ENCODE measurements at regions not wholly inside any gene's neighbourhood (a gene's known extent, or its start where the extent isn't known, plus 50 kb on each side); places are given as distances from the start of the nearest gene placed in this dataset.

DNA sequence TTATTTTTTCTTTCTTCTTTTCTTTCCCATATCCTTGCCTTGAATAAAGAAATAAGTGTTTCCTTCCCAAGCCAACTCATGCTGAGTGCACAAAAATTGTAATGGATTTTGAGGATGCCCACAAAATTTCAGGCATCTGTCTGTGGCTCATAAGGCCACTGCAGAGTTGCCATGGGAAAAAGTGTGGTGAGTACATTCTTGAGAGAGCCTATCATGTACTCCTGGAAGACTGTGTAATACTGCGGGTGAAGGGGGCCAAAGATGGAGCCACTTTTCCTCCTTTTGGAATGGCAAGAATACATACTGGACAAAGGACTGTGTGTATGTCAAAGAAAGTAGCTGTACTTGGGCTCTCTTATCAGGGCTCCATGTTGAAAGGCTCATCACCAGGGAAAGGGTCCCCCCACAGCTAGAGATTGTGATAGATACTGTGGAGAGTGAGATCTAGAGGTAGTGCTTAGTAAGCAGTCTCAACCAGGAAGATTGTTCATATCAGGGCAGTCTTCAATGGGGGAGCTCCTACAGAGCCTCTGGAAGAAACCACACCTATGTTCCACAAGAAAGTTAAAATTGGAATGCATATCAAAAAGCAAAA is 341.6 kb upstream of the KCND2 start:
- Histone ChIP-seq H3K27me3 (ENCODE audit: insufficient read depth in 3 of 3, low read length in 2 of 3) (no peaks in the 10 kb centered on the region), H3K36me3 (ENCODE audit: insufficient read depth in 1 of 2, low read depth in 1 of 2) (no peaks in the 10 kb centered on the region), H3K27ac (no peak overlapping the region), H3K4me1 (no peaks in the 10 kb centered on the region), H3K9me3 (no peaks in the 10 kb centered on the region), H3K4me3 (no peak overlapping the region)
- WGBS, 3 donors: 91 to 96% (median 96%) methylated on average over 1 of the region's 1 CpG
- no peak for ATAC-seq
- intact Hi-C loops (cut with DNase I): no loop called here
- TF ChIP-seq, protein P1, sequence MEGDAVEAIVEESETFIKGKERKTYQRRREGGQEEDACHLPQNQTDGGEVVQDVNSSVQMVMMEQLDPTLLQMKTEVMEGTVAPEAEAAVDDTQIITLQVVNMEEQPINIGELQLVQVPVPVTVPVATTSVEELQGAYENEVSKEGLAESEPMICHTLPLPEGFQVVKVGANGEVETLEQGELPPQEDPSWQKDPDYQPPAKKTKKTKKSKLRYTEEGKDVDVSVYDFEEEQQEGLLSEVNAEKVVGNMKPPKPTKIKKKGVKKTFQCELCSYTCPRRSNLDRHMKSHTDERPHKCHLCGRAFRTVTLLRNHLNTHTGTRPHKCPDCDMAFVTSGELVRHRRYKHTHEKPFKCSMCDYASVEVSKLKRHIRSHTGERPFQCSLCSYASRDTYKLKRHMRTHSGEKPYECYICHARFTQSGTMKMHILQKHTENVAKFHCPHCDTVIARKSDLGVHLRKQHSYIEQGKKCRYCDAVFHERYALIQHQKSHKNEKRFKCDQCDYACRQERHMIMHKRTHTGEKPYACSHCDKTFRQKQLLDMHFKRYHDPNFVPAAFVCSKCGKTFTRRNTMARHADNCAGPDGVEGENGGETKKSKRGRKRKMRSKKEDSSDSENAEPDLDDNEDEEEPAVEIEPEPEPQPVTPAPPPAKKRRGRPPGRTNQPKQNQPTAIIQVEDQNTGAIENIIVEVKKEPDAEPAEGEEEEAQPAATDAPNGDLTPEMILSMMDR (IDR thresholded peaks at IDR 0.05): no peak
- no peak for DNase-seq

DNA sequence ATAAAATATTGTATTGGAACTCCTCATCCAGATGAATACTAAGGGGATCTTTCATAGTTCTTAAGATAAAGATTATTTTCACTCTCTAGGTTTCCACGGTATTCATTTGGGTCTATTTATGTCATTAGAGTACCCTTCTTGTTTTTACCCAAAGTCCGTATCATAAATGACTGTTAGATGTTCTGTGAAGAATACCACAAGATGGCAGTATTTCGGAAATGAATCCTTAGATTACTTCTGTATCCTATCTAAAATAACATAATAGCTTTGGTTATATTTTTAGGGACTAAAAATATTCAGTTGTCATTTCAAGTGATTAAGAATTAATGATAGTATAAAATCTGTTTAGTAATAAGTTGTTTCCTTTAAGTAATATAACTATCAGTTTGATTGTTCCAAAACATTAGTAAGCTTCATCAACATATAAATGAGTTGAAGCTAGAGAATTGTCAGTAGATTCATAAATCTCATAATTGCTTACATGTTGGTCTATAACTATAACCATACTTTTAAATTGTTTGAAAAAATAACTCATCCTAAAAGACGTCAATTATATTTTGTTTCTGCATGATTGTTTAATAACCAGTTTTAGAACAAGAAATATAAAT is 337.5 kb upstream of the KCND2 start:
- H3K4me1 ChIP-seq: no peaks in the 10 kb centered on the region
- TF ChIP-seq, protein P1 (IDR thresholded peaks at IDR 0.05): peak; percentile 49
- no peak overlapping the region for H3K27ac ChIP-seq
- intact Hi-C loops (cut with DNase I): loop anchor here (2.0 to 5.0 kb wide), 2 partner anchors 337 kb away; partner anchors contain the start of gene KCND2 (in 2 of the 2)
- no peaks in the 10 kb centered on the region for H3K27me3 ChIP-seq (ENCODE audit: insufficient read depth in 3 of 3, low read length in 2 of 3)
- peak in 2 of 4 donors; percentile 49 to 65 for ATAC-seq
- no peak overlapping the region for H3K4me3 ChIP-seq
- WGBS, 3 donors: 25 to 29% (median 27%) methylated on average over 4 of the region's 4 CpGs
- DNase-seq: no peak
- no peaks in the 10 kb centered on the region for H3K36me3 ChIP-seq (ENCODE audit: insufficient read depth in 1 of 2, low read depth in 1 of 2)
- H3K9me3 ChIP-seq: no peaks in the 10 kb centered on the region

DNA sequence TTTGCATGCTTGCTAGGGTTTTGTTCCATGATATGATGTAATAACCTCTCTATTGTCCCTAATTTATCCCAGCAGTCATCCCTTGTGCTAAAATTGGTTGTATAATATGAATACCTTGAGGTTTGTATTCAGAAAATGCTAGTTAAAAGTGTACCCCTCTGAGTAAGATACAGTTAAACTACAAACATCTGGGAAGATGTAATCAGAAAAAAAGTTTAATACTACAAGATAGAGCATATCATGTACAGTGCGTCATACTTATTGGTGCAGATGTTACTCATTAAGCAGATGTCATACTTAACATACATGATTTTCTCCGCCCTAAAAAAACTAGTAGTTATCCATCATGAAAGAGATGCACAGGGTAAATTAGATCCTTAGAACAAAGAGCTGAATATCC is 336.1 kb upstream of the KCND2 start:
- intact Hi-C loops (cut with DNase I): loop anchor here in 1 of 2 donors (5.0 kb wide), 1 partner anchor 335 kb away; the partner anchor contains the start of gene KCND2
- H3K4me1 ChIP-seq: no peaks in the 10 kb centered on the region
- TF ChIP-seq, protein P1 (IDR thresholded peaks at IDR 0.05): no peak
- no peak overlapping the region for H3K27ac ChIP-seq
- 51 to 71% (median 63%) methylated on average over 2 of the region's 2 CpGs for WGBS, 3 donors
- H3K9me3 ChIP-seq: no peaks in the 10 kb centered on the region
- H3K36me3 ChIP-seq (ENCODE audit: insufficient read depth in 1 of 2, low read depth in 1 of 2): no peaks in the 10 kb centered on the region
- no peak overlapping the region for H3K4me3 ChIP-seq
- no peaks in the 10 kb centered on the region for H3K27me3 ChIP-seq (ENCODE audit: insufficient read depth in 3 of 3, low read length in 2 of 3)
- no peak for ATAC-seq
- no peak for DNase-seq

DNA sequence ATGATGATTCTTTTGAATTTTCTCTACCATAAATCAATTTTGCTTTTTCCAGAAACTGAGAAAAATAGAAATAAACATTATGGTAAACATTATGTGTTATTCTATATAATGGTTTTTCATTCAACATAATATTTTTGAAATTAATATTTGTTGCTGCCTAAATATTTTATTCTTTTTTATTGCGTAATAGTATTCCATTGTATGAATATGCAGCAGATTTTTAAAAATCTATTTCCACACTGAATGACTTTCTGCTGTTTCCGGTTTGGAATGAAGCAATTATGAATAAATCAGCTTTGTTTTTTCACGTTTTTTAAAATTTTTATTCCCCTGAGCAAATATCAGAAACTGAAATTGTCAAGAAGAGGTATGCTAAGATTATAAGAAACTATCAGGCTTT is 335.2 kb upstream of the KCND2 start:
- DNase-seq (no peak), ATAC-seq (no peak)
- H3K4me3 ChIP-seq: no peak overlapping the region
- no peaks in the 10 kb centered on the region for H3K36me3 ChIP-seq (ENCODE audit: insufficient read depth in 1 of 2, low read depth in 1 of 2)
- intact Hi-C loops (cut with DNase I): loop anchor here in 1 of 2 donors (5.0 kb wide), 1 partner anchor 335 kb away; the partner anchor contains the start of gene KCND2
- H3K27ac ChIP-seq: no peak overlapping the region
- no peaks in the 10 kb centered on the region for H3K9me3 ChIP-seq
- TF ChIP-seq, protein P1 (IDR thresholded peaks at IDR 0.05): no peak
- no peaks in the 10 kb centered on the region for H3K27me3 ChIP-seq (ENCODE audit: insufficient read depth in 3 of 3, low read length in 2 of 3)
- WGBS, 3 donors: 69 to 75% (median 74%) methylated on average over 3 of the region's 3 CpGs
- no peaks in the 10 kb centered on the region for H3K4me1 ChIP-seq
